Vagina (tissue), 2 donors: ENCODE measurements at regions not wholly inside any gene's neighbourhood (a gene's known extent, or its start where the extent isn't known, plus 50 kb on each side); places are given as distances from the start of the nearest gene placed in this dataset.

Source experiments
- POLR2A ChIP-seq, 2 donors: fragments of 450-650 bp; IDR thresholded peaks; one replicate each; pipeline ENCODE4 v1.6.1; 2017; ENCODE audit warnings: antibody characterized with exemption in 2 of 2, mild to moderate bottlenecking in 2 of 2, moderate library complexity in 2 of 2
- POLR2AphosphoS5 ChIP-seq, 2 donors: sonication (generic); formaldehyde crosslinking; IDR thresholded peaks; one replicate each; pipeline ENCODE4 v1.9.0; 2017; ENCODE audit warnings: antibody characterized with exemption in 2 of 2, mild to moderate bottlenecking in 2 of 2, low read depth in 1 of 2; ENCODE audit not compliant: insufficient read depth in 1 of 2
- TF ChIP-seq, protein P1 (sequence below), 3 experiments: fragments of 450-650 bp in 2 of 3; fragments of 200-600 bp in 1 of 3; sonication (generic) in 1 of 3; IDR thresholded peaks; one replicate each; pipeline ENCODE4 v1.5.1; 2017 to 2019; ENCODE audit warnings: antibody characterized with exemption in 3 of 3, mild to moderate bottlenecking in 2 of 3, moderate library complexity in 2 of 3

DNA sequence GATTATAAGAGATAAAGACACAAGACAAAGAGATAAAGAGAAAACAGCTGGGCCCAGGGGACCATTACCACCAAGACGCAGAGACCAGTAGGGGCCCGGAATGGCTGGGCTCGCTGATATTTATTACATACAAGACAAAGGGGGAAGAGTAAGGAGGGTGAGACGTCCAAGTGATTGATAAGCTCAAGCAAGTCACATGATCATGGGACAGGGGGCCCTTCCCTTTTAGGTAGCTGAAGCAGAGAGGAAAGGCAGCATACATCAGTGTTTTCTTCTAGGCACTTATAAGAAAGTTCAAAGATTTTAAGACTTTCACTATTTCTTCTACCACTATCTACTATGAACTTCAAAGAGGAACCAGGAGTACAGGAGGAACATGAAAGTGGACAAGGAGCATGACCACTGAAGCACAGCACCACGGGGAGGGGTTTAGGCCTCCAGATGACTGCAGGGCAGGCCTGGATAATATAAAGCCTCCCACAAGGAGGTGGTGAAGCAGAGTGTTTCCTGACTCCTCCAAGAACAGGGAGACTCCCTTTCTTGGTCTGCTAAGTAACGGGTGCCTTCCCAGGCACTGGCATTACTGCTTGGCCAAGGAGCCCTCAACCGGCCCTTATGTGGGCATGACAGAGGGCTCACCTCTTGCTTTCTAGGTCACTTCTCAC, 63.9 kb upstream of the ARL4D start:
- TF ChIP-seq, protein P1, sequence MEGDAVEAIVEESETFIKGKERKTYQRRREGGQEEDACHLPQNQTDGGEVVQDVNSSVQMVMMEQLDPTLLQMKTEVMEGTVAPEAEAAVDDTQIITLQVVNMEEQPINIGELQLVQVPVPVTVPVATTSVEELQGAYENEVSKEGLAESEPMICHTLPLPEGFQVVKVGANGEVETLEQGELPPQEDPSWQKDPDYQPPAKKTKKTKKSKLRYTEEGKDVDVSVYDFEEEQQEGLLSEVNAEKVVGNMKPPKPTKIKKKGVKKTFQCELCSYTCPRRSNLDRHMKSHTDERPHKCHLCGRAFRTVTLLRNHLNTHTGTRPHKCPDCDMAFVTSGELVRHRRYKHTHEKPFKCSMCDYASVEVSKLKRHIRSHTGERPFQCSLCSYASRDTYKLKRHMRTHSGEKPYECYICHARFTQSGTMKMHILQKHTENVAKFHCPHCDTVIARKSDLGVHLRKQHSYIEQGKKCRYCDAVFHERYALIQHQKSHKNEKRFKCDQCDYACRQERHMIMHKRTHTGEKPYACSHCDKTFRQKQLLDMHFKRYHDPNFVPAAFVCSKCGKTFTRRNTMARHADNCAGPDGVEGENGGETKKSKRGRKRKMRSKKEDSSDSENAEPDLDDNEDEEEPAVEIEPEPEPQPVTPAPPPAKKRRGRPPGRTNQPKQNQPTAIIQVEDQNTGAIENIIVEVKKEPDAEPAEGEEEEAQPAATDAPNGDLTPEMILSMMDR (IDR thresholded peaks at IDR 0.05), result no peak
- TF ChIP-seq POLR2AphosphoS5 (IDR thresholded peaks at IDR 0.05; ENCODE audit: insufficient read depth in 1 of 2, low read depth in 1 of 2) (no peak), POLR2A (IDR thresholded peaks at IDR 0.05) (no peak)
